LNCaP clone FGC (cell line): ENCODE measurements at regions not wholly inside any gene's neighbourhood (a gene's known extent, or its start where the extent isn't known, plus 50 kb on each side); places are given as distances from the start of the nearest gene placed in this dataset.

Experiments
- DNase-seq: peaks from one replicate; pipeline ENCODE4 v3.0.0-alpha.2; 2011; ENCODE audit warnings: low read depth
- H3K4me3 ChIP-seq: 2 replicates; pipeline ENCODE4 v1.5.1; 2011; ENCODE audit warnings: mild to moderate bottlenecking, low read depth, low read length, control low read depth
- TF ChIP-seq, protein P1 (sequence below): IDR thresholded peaks from 2 replicates; pipeline ENCODE4 v1.5.1; 2012; ENCODE audit warnings: mild to moderate bottlenecking; ENCODE audit not compliant: control insufficient read depth, insufficient read depth; ENCODE audit errors: extremely low read depth

- TF ChIP-seq, protein P1, sequence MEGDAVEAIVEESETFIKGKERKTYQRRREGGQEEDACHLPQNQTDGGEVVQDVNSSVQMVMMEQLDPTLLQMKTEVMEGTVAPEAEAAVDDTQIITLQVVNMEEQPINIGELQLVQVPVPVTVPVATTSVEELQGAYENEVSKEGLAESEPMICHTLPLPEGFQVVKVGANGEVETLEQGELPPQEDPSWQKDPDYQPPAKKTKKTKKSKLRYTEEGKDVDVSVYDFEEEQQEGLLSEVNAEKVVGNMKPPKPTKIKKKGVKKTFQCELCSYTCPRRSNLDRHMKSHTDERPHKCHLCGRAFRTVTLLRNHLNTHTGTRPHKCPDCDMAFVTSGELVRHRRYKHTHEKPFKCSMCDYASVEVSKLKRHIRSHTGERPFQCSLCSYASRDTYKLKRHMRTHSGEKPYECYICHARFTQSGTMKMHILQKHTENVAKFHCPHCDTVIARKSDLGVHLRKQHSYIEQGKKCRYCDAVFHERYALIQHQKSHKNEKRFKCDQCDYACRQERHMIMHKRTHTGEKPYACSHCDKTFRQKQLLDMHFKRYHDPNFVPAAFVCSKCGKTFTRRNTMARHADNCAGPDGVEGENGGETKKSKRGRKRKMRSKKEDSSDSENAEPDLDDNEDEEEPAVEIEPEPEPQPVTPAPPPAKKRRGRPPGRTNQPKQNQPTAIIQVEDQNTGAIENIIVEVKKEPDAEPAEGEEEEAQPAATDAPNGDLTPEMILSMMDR: no peak
- no peak for DNase-seq
- no peak overlapping the region for H3K4me3 ChIP-seq
Observed at GRCh38 chr19:28152195-28152594, 1060.8 kb downstream of the UQCRFS1 start.

DNA sequence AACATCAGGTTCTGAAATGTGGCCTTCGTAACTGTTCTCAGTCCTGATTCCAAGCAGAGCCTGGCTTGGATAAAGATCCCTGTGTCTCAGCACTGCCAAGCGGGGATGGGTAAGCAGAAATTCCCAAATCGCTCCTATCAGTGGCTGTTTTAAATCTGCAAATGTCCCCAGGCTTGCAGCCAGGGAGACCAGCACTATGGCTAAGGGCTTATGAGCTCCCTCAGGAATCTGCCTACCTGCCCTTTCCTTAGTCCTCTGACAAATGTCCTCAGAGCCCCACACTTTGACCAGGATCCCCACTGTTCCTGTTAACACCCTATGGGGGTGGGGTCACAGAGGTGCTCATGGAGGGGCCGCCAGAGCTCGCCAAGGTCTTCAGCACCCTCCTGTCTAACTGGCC, 1062.8 kb downstream of the UQCRFS1 start:
- TF ChIP-seq, protein P1: no peak
- no peak overlapping the region for H3K4me3 ChIP-seq
- no peak for DNase-seq

GRCh38 chr19:28148554-28148953, 1064.4 kb downstream of the UQCRFS1 start:
- no peak overlapping the region for H3K4me3 ChIP-seq
- TF ChIP-seq, protein P1: no peak
- no peak for DNase-seq

DNA sequence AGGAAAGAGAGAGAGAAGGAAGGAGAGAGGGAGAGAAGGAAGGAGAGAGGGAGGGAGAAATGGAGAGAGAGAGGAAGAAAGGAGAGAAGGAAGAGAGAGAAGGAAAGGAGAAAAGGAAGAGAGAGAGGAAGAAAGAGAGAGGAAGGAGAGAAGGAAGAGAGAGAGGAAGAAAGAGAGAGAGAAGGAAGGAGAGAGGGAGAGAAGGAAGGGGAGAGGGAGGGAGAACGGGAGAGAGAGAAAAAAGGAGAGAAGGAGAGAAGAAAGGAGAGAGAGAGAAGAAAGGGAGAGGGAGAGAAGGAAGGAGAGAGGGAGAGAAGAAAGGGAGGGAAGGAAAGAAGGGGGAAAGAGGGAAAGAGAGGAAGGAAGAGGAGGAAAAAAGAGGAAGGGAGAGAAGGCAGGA, 1070.7 kb downstream of the UQCRFS1 start:
- no peak overlapping the region for H3K4me3 ChIP-seq
- TF ChIP-seq, protein P1: no peak
- DNase-seq: no peak

DNA sequence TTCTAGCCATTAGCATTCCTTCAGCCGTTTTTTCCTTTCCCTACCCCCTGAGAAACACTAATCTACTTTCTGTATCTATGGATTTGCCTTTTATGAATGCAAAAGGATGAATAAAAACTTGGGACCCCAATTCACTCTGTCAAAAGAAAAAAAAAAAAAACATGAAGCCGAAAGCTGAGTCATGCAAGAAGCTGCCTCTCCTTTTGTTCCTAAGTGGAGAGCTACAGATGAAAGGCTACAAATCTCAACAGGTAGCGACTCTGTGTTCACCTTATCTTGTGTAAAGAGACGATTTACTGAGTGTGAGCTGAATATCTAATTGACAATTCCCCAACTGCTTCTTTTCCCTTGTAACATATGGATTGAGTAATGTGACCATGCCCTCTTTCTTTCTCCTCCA, 1072.8 kb downstream of the UQCRFS1 start:
- TF ChIP-seq, protein P1: no peak
- H3K4me3 ChIP-seq: no peak overlapping the region
- DNase-seq: no peak

DNA sequence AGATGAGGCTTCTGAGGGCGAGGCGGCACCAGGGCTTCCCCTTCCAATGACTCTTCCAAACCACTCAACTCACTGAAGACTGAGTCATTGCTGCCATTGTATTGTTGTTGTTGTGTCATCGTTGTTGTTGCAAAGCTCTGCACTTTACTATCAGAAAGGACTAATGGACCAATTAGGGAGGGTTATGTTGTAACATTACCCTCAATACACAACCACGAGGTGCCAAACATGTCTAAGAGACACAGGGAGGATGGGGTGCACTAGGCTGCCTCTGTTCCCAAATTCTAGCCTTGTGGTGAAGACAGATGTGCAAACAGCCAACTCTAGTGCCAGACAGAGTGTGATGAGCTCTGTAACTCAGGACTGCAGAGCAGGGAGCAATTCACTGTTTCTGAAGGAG, 1075.2 kb downstream of the UQCRFS1 start:
- no peak for DNase-seq
- TF ChIP-seq, protein P1: no peak
- no peak overlapping the region for H3K4me3 ChIP-seq

DNA sequence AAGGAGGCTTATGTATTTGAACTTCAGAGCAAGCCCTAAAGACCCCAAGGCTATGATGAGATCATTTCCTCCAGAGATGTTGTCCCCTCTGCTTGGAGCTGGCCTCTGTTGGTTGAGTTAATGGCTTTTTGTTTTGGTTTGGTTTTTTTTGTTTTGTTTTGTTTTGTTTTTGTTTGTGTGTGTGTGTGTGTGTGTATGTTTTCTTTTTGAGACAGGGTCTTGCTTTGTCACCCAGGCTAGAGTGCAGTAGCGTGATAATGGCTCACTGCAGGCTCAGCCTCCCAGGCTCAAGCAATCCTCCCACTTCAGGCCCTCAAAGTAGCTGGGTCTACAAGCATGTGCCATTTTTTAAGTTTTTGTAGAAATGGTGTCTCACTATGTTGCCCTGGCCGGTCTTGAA, 1076.2 kb downstream of the UQCRFS1 start:
- H3K4me3 ChIP-seq: no peak overlapping the region

More for the DNA sequence above, 1076.2 kb downstream of the UQCRFS1 start:
- no peak for DNase-seq
- TF ChIP-seq, protein P1: no peak
